CD4-positive, alpha-beta T cell (primary cell): ENCODE measurements at regions not wholly inside any gene's neighbourhood (a gene's known extent, or its start where the extent isn't known, plus 50 kb on each side); places are given as distances from the start of the nearest gene placed in this dataset.

Source experiments
- ATAC-seq: fragments of 200-7000 bp; cut with Tn5 transposase; one replicate; pipeline ENCODE4 v1.10.0; 2022; ENCODE audit warnings: mild to moderate bottlenecking; ENCODE audit not compliant: poor library complexity
- CTCF ChIA-PET: fragments of 350-600 bp; sonication (Branson Sonifier 250); formaldehyde crosslinking; loops from one replicate; lab custom pipeline; 2021; ENCODE audit warnings: antibody characterized with exemption, inconsistent platforms; lab: Charles Lee
- POLR2A ChIA-PET: fragments of 350-600 bp; sonication (Branson Sonifier 250); formaldehyde crosslinking; loops from one replicate; lab custom pipeline; 2021; ENCODE audit warnings: antibody characterized with exemption, inconsistent platforms; lab: Charles Lee
- DNase-seq, 14 experiments: peaks; one replicate each; pipeline ENCODE4 v3.0.0-alpha.2; 2013 to 2020; ENCODE audit warnings: mixed read lengths in 2 of 14
- H3K27ac ChIP-seq, 2 donors: one replicate each; pipeline versions ENCODE4 v1.5.1 to v1.7.0; 2013; ENCODE audit warnings: low read length in 2 of 2, low read depth in 1 of 2, mild to moderate bottlenecking in 1 of 2
- H3K27me3 ChIP-seq, 2 experiments: 1 replicate in 1 of 2; 2 replicates in 1 of 2; pipeline versions ENCODE4 v1.6.1 to v1.7.0; 2013; ENCODE audit warnings: low read length in 2 of 2, control low read depth in 1 of 2, mild to moderate bottlenecking in 1 of 2, moderate library complexity in 1 of 2; ENCODE audit not compliant: insufficient read depth in 2 of 2, control insufficient read depth in 1 of 2
- H3K36me3 ChIP-seq: one replicate; pipeline ENCODE4 v1.6.1; 2013; ENCODE audit warnings: low read length, control low read depth; ENCODE audit not compliant: insufficient read depth
- H3K4me1 ChIP-seq: one replicate; pipeline ENCODE4 v1.6.1; 2013; ENCODE audit warnings: low read length, control low read depth; ENCODE audit not compliant: insufficient read depth
- H3K4me3 ChIP-seq: one replicate; pipeline ENCODE4 v1.5.1; 2013; ENCODE audit warnings: mild to moderate bottlenecking, low read length, moderate library complexity
- H3K9me3 ChIP-seq, 2 experiments: 1 replicate in 1 of 2; 2 replicates in 1 of 2; pipeline versions ENCODE4 v1.6.1 to v1.7.0; 2013; ENCODE audit warnings: low read length in 2 of 2, mild to moderate bottlenecking in 2 of 2, control low read depth in 1 of 2, moderate library complexity in 1 of 2; ENCODE audit not compliant: control insufficient read depth in 1 of 2, insufficient read depth in 1 of 2
- H3K27ac Mint-ChIP-seq: one replicate; pipeline ENCODE4 v1.8.0; 2020; ENCODE audit warnings: mixed read lengths
- H3K27me3 Mint-ChIP-seq: one replicate; pipeline ENCODE4 v1.8.0; 2021; ENCODE audit warnings: mixed read lengths
- H3K36me3 Mint-ChIP-seq: one replicate; pipeline ENCODE4 v1.8.0; 2021; ENCODE audit warnings: low read depth, mixed read lengths
- H3K4me1 Mint-ChIP-seq: one replicate; pipeline ENCODE4 v1.8.0; 2021; ENCODE audit warnings: low read depth, mixed read lengths
- H3K4me3 Mint-ChIP-seq: one replicate; pipeline ENCODE4 v1.8.0; 2020; ENCODE audit warnings: mild to moderate bottlenecking, mixed read lengths
- H3K9me3 Mint-ChIP-seq: one replicate; pipeline ENCODE4 v1.8.0; 2020; ENCODE audit warnings: mixed read lengths
- CTCF ChIP-seq: fragments of 200-600 bp; IDR thresholded peaks from one replicate; pipeline ENCODE4 v1.8.0; 2022; ENCODE audit warnings: antibody characterized with exemption, mild to moderate bottlenecking
- intact Hi-C, 2 experiments: fragments of 100-400 bp; cut with DNase I in 1 of 2; cut with micrococcal nuclease in 1 of 2; formaldehyde crosslinking; loops; one replicate each; pipeline versions ENCODE4 v1.15.1 to v1.9.0; 2023 to 2025; cut with DNase I, micrococcal nuclease

- intact Hi-C loops: no loop called here
- CTCF ChIA-PET: no interaction called here
- Mint-ChIP-seq H3K9me3 (no peaks in the 10 kb centered on the region), H3K27me3 (no peaks in the 10 kb centered on the region), H3K4me3 (no peak overlapping the region), H3K4me1 (no peaks in the 10 kb centered on the region), H3K36me3 (no peaks in the 10 kb centered on the region), H3K27ac (no peak overlapping the region)
- H3K27ac ChIP-seq: no peak overlapping the region
- no peak for DNase-seq
- no peak overlapping the region for H3K4me3 ChIP-seq
- POLR2A ChIA-PET: no interaction called here
- no peaks in the 10 kb centered on the region for H3K9me3 ChIP-seq
- H3K27me3 ChIP-seq: no peaks in the 10 kb centered on the region
- ATAC-seq: no peak
- H3K4me1 ChIP-seq: no peaks in the 10 kb centered on the region
- no peaks in the 10 kb centered on the region for H3K36me3 ChIP-seq
- no peak for TF ChIP-seq CTCF
Measured at GRCh38 chr7:47715631-47716068, 133.7 kb upstream of the TNS3 start.

GRCh38 chr7:47714669-47715607, 133.0 kb upstream of the TNS3 start:
- Mint-ChIP-seq H3K27me3 (no peaks in the 10 kb centered on the region), H3K4me3 (no peak overlapping the region), H3K36me3 (no peaks in the 10 kb centered on the region), H3K4me1 (no peaks in the 10 kb centered on the region), H3K9me3 (no peaks in the 10 kb centered on the region), H3K27ac (no peak overlapping the region)
- intact Hi-C loops: no loop called here
- Histone ChIP-seq H3K4me1 (no peaks in the 10 kb centered on the region), H3K27ac (no peak overlapping the region), H3K4me3 (no peak overlapping the region), H3K27me3 (no peaks in the 10 kb centered on the region), H3K36me3 (no peaks in the 10 kb centered on the region), H3K9me3 (no peaks in the 10 kb centered on the region)
- ChIA-PET CTCF (no interaction called here), POLR2A (no interaction called here)
- DNase-seq (no peak), ATAC-seq (no peak)
- no peak for TF ChIP-seq CTCF

DNA sequence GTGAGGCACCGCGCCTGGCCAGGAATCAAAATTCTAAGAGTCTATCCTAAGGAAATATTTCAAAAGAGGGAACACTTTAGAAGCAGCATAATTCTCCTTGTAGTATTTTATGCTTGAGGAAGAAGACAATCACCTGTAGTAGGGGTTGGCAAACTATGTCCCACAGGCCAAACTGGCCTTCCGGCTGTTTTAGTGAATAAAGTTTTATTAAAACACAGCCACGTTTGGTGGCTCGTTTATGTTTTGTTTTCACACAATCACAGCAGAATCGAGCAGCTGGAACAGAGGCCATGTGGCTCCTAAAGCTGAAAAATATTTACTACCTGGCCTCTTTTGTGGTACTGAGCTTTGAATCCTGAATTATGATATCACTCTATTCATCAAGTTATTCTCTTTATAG, 131.7 kb upstream of the TNS3 start:
- Mint-ChIP-seq H3K27me3 (no peaks in the 10 kb centered on the region), H3K4me1 (no peaks in the 10 kb centered on the region), H3K36me3 (no peaks in the 10 kb centered on the region), H3K4me3 (no peak overlapping the region), H3K27ac (no peak overlapping the region), H3K9me3 (no peaks in the 10 kb centered on the region)
- DNase-seq: no peak
- intact Hi-C loops: no loop called here
- no peak for ATAC-seq
- Histone ChIP-seq H3K27ac (no peak overlapping the region), H3K4me3 (no peak overlapping the region), H3K4me1 (no peaks in the 10 kb centered on the region), H3K27me3 (no peaks in the 10 kb centered on the region), H3K9me3 (no peaks in the 10 kb centered on the region), H3K36me3 (no peaks in the 10 kb centered on the region)
- no peak for TF ChIP-seq CTCF
- POLR2A ChIA-PET: no interaction called here
- CTCF ChIA-PET: interaction anchor here (0.7 kb wide), 1 partner anchor 38 kb away, joined by 3 read pairs; no protein-coding TSS in a partner anchor
